ENCODE measurements at regions not wholly inside any gene's neighbourhood (a gene's known extent, or its start where the extent isn't known, plus 50 kb on each side); places are given as distances from the start of the nearest gene placed in this dataset.

DNA sequence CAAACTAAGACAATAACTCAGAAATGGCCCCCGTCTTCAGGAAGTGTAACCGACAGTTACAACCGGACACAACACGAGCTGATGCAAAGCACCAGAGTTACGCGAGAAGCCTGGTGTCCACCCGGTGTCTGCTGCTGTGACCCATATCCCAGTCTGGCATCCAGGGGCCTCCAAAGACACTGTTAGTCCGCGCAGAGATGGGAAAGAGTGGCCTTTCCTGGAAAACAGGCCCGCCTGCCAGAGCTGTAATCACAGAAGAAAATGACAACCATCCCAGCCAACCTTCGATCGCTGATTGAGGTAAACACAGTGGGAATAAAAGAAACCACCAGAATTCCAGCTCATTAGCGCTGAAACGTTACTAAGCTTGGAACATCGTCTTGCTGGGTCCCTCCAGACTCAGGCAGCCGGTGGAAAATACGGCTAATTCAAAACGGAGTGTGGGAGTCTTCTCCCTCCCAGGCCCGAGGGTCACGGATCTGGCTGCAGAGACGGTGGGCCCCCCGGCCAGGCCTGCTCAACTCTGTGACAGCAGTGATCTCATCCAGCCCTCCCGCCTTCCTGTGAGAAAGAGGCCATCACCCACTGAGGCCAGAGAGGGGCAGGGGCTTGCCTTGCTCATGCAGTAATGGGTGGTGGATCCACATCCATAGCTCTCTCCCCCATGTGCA, 273.9 kb upstream of the RTL1 start:
- ATAC-seq (ENCODE audit: poor library complexity) (no peak), DNase-seq (no peak)
- peaks cover 9% of the 10 kb centered on the region for H3K27me3 Mint-ChIP-seq
- ChIA-PET CTCF (no interaction called here), POLR2A (no interaction called here)
- Histone ChIP-seq H3K4me3 (ENCODE audit: low read length) (no peak overlapping the region), H3K27ac (ENCODE audit: low read depth in 1 of 2, low read length in 2 of 2) (no peak overlapping the region), H3K36me3 (ENCODE audit: insufficient read depth, low read length) (no peaks in the 10 kb centered on the region), H3K4me1 (ENCODE audit: insufficient read depth, low read length) (no peaks in the 10 kb centered on the region), H3K9me3 (ENCODE audit: control insufficient read depth in 1 of 2, insufficient read depth in 1 of 2, low read length in 2 of 2) (peaks cover 0 to 20% of the 10 kb centered on the region in 2 experiments), H3K27me3 (ENCODE audit: control insufficient read depth in 1 of 2, insufficient read depth in 2 of 2, low read length in 2 of 2) (peaks cover 0 to 2% of the 10 kb centered on the region in 2 experiments)
- H3K9me3 Mint-ChIP-seq, result peaks cover 2% of the 10 kb centered on the region
- no peaks in the 10 kb centered on the region for H3K4me1 Mint-ChIP-seq (ENCODE audit: low read depth)
- H3K36me3 Mint-ChIP-seq (ENCODE audit: low read depth), result no peaks in the 10 kb centered on the region
- no peak overlapping the region for H3K27ac Mint-ChIP-seq
- intact Hi-C loops (cut with DNase I, micrococcal nuclease), result no loop called here
- H3K4me3 Mint-ChIP-seq, result no peak overlapping the region
- TF ChIP-seq, protein P1, sequence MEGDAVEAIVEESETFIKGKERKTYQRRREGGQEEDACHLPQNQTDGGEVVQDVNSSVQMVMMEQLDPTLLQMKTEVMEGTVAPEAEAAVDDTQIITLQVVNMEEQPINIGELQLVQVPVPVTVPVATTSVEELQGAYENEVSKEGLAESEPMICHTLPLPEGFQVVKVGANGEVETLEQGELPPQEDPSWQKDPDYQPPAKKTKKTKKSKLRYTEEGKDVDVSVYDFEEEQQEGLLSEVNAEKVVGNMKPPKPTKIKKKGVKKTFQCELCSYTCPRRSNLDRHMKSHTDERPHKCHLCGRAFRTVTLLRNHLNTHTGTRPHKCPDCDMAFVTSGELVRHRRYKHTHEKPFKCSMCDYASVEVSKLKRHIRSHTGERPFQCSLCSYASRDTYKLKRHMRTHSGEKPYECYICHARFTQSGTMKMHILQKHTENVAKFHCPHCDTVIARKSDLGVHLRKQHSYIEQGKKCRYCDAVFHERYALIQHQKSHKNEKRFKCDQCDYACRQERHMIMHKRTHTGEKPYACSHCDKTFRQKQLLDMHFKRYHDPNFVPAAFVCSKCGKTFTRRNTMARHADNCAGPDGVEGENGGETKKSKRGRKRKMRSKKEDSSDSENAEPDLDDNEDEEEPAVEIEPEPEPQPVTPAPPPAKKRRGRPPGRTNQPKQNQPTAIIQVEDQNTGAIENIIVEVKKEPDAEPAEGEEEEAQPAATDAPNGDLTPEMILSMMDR (IDR thresholded peaks at IDR 0.05), result no peak

DNA sequence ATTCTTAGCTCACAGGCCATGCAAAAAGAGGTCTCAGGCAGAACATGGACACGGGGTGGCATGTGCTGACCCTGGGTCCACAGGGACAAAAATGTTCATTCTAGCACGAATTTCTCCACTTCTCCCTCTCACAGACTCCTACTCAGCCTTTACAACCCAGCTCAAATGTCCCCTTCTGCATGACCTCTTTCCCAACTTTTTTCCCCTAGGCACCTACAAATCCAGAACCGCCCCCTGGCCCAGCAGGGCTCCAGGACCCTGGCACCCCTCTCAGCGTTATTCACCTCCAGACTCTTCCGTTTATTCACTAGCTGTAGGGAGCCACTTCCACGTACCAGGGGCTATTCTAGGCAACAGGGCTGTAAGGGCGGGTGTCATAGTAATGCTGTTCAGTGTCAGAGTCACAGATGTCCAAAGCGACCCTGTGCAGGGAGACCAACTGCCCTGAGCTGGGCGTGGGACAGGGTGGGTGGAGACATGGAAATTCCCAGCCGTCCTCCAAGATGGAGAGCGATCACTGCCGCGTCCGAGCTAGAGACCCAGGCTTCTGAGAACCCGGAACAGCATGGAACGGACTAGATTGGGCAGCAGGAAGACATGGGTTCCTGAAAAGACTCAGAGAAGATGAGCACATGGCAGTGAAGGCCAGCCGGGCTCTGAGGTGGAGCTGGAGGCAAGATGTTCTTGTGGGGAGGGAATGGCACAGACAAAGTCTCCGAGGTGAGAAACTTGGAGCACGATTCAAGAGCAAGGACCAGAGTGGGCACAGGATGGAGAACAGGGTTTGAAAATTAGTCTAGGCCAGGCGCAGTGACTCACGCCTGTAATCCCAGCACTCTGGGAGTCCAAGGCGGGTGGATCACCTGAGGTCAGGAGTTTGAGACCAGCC, 274.9 kb upstream of the RTL1 start:
- POLR2A ChIA-PET, result interaction anchor here (0.8 kb wide), 1 partner anchor 21 kb away, joined by 3 read pairs; no protein-coding TSS in a partner anchor
- Mint-ChIP-seq H3K27me3 (peaks cover 2% of the 10 kb centered on the region), H3K27ac (no peak overlapping the region), H3K4me1 (ENCODE audit: low read depth) (no peaks in the 10 kb centered on the region), H3K4me3 (no peak overlapping the region), H3K9me3 (peaks cover 2% of the 10 kb centered on the region), H3K36me3 (ENCODE audit: low read depth) (no peaks in the 10 kb centered on the region)
- intact Hi-C loops (cut with DNase I, micrococcal nuclease), result no loop called here
- no peak overlapping the region for H3K27ac ChIP-seq (ENCODE audit: low read depth in 1 of 2, low read length in 2 of 2)
- no peaks in the 10 kb centered on the region for H3K36me3 ChIP-seq (ENCODE audit: insufficient read depth, low read length)
- CTCF ChIA-PET, result no interaction called here
- TF ChIP-seq, protein P1 (IDR thresholded peaks at IDR 0.05), result no peak
- H3K27me3 ChIP-seq (ENCODE audit: control insufficient read depth in 1 of 2, insufficient read depth in 2 of 2, low read length in 2 of 2), result no peaks in the 10 kb centered on the region
- DNase-seq, result no peak
- no peak for ATAC-seq (ENCODE audit: poor library complexity)
- peaks cover 0 to 27% of the 10 kb centered on the region in 2 experiments for H3K9me3 ChIP-seq (ENCODE audit: control insufficient read depth in 1 of 2, insufficient read depth in 1 of 2, low read length in 2 of 2)
- H3K4me3 ChIP-seq (ENCODE audit: low read length), result no peak overlapping the region
- H3K4me1 ChIP-seq (ENCODE audit: insufficient read depth, low read length), result no peaks in the 10 kb centered on the region

DNA sequence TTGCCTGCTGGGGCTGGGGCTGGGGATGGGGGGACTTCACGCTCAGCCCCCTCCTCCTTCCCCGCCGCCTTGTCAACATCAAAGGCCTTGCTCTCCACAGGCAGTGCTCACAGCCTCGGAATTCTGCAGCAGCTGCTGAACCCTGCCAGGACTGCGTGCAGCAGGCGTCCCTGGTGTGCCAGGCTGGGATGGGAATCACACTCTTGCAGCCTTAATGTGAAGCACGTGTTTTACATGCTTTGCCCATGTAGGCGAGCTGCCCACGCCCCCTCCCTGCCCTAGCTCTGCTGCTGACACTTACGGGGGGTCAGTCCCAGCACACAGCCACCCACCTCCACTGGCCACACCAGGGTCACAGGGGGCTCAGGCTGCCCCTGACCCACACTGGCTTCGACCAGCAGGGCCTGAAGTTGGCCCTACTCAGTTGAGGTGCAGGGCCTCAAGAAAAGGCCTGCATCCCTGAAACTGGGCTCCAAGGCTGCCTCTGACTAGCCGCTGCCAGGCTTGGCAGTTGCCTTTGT, 276.2 kb upstream of the RTL1 start:
- ATAC-seq (ENCODE audit: poor library complexity), result no peak

More for the DNA sequence above, 276.2 kb upstream of the RTL1 start:
- TF ChIP-seq, protein P1 (IDR thresholded peaks at IDR 0.05), result no peak
- ChIA-PET POLR2A (no interaction called here), CTCF (no interaction called here)
- Mint-ChIP-seq H3K36me3 (ENCODE audit: low read depth) (no peaks in the 10 kb centered on the region), H3K27me3 (peaks cover 4% of the 10 kb centered on the region), H3K27ac (no peak overlapping the region), H3K4me3 (no peak overlapping the region), H3K4me1 (ENCODE audit: low read depth) (no peaks in the 10 kb centered on the region), H3K9me3 (peaks cover 2% of the 10 kb centered on the region)
- H3K27me3 ChIP-seq (ENCODE audit: control insufficient read depth in 1 of 2, insufficient read depth in 2 of 2, low read length in 2 of 2), result no peaks in the 10 kb centered on the region
- no peak overlapping the region for H3K4me3 ChIP-seq (ENCODE audit: low read length)
- DNase-seq, result no peak
- intact Hi-C loops (cut with DNase I, micrococcal nuclease), result no loop called here
- no peaks in the 10 kb centered on the region for H3K36me3 ChIP-seq (ENCODE audit: insufficient read depth, low read length)
- H3K27ac ChIP-seq (ENCODE audit: low read depth in 1 of 2, low read length in 2 of 2), result no peak overlapping the region
- H3K9me3 ChIP-seq (ENCODE audit: control insufficient read depth in 1 of 2, insufficient read depth in 1 of 2, low read length in 2 of 2), result peaks cover 0 to 29% of the 10 kb centered on the region in 2 experiments
- H3K4me1 ChIP-seq (ENCODE audit: insufficient read depth, low read length), result no peaks in the 10 kb centered on the region

Measured in CD4-positive, alpha-beta T cell (primary cell).